ENCODE measurements at regions not wholly inside any gene's neighbourhood (a gene's known extent, or its start where the extent isn't known, plus 50 kb on each side); places are given as distances from the start of the nearest gene placed in this dataset.

- no peak overlapping the region for H4K91ac ChIP-seq (ENCODE audit: low read depth, low read length)
- no peak overlapping the region for H3K9ac ChIP-seq (ENCODE audit: low read length)
- no peak overlapping the region for H3K23ac ChIP-seq (ENCODE audit: low read length)
- H3K79me2 ChIP-seq (ENCODE audit: control insufficient read depth, insufficient read depth, low read length, poor library complexity) = no peaks in the 10 kb centered on the region
- H3K9me3 ChIP-seq (ENCODE audit: insufficient read depth, low read depth, low read length) = no peaks in the 10 kb centered on the region
- H3K14ac ChIP-seq (ENCODE audit: low read length) = no peak overlapping the region
- H2AFZ ChIP-seq (ENCODE audit: insufficient read depth, low read length, poor library complexity) = no peak overlapping the region
- H4K8ac ChIP-seq (ENCODE audit: low read depth, low read length) = no peak overlapping the region
- no peak overlapping the region for H3K27ac ChIP-seq (ENCODE audit: low read depth, low read length)
- H3K36me3 ChIP-seq (ENCODE audit: control insufficient read depth in 1 of 2, insufficient read depth in 2 of 2, low read length in 2 of 2) = no peaks in the 10 kb centered on the region
- no peak overlapping the region for H3K4me3 ChIP-seq (ENCODE audit: low read depth, low read length)
- no peak overlapping the region for H2BK120ac ChIP-seq (ENCODE audit: insufficient read depth, low read length, poor library complexity)
- H2BK12ac ChIP-seq (ENCODE audit: low read length) = no peak overlapping the region
- no peak overlapping the region for H2AK5ac ChIP-seq (ENCODE audit: low read length)
- H3K79me1 ChIP-seq (ENCODE audit: low read length) = no peaks in the 10 kb centered on the region
- no CpG with 5 or more reads among the region's 1 CpG for WGBS (ENCODE audit: extremely low coverage, insufficient coverage, insufficient read length)
- no peak overlapping the region for H2BK5ac ChIP-seq (ENCODE audit: low read depth, low read length, poor library complexity)
- no peaks in the 10 kb centered on the region for H3K27me3 ChIP-seq (ENCODE audit: insufficient read depth, low read length)
- no peak for DNase-seq
- no peak overlapping the region for H3K4me2 ChIP-seq (ENCODE audit: low read length)
- H4K12ac ChIP-seq (ENCODE audit: low read depth, low read length) = no peak overlapping the region
- H3K18ac ChIP-seq (ENCODE audit: low read length) = no peak overlapping the region
- H3K4me1 ChIP-seq (ENCODE audit: control insufficient read depth in 1 of 2, insufficient read depth in 2 of 2, low read length in 2 of 2) = no peaks in the 10 kb centered on the region
- no peak overlapping the region for H3K4ac ChIP-seq (ENCODE audit: low read depth, low read length)
These were observed 79.6 kb upstream of the GRB10 start for GRCh38 chr7:50862302-50862701.

GRCh38 chr7:50860598-50860997 lies 77.9 kb upstream of the GRB10 start:
- Histone ChIP-seq H4K12ac (ENCODE audit: low read depth, low read length) (no peak overlapping the region), H3K4ac (ENCODE audit: low read depth, low read length) (no peak overlapping the region), H2AK5ac (ENCODE audit: low read length) (no peak overlapping the region), H3K79me2 (ENCODE audit: control insufficient read depth, insufficient read depth, low read length, poor library complexity) (no peaks in the 10 kb centered on the region), H3K23ac (ENCODE audit: low read length) (no peak overlapping the region), H3K4me3 (ENCODE audit: low read depth, low read length) (no peak overlapping the region), H3K9ac (ENCODE audit: low read length) (no peak overlapping the region), H4K91ac (ENCODE audit: low read depth, low read length) (no peak overlapping the region), H2BK12ac (ENCODE audit: low read length) (no peak overlapping the region), H3K4me2 (ENCODE audit: low read length) (no peak overlapping the region), H3K27me3 (ENCODE audit: insufficient read depth, low read length) (no peaks in the 10 kb centered on the region), H3K9me3 (ENCODE audit: insufficient read depth, low read depth, low read length) (no peaks in the 10 kb centered on the region), H3K18ac (ENCODE audit: low read length) (no peak overlapping the region), H3K36me3 (ENCODE audit: control insufficient read depth in 1 of 2, insufficient read depth in 2 of 2, low read length in 2 of 2) (no peaks in the 10 kb centered on the region), H3K14ac (ENCODE audit: low read length) (no peak overlapping the region), H3K27ac (ENCODE audit: low read depth, low read length) (no peak overlapping the region), H2BK5ac (ENCODE audit: low read depth, low read length, poor library complexity) (no peak overlapping the region), H3K79me1 (ENCODE audit: low read length) (no peaks in the 10 kb centered on the region), H2AFZ (ENCODE audit: insufficient read depth, low read length, poor library complexity) (no peak overlapping the region), H4K8ac (ENCODE audit: low read depth, low read length) (no peak overlapping the region), H2BK120ac (ENCODE audit: insufficient read depth, low read length, poor library complexity) (no peak overlapping the region), H3K4me1 (ENCODE audit: control insufficient read depth in 1 of 2, insufficient read depth in 2 of 2, low read length in 2 of 2) (no peaks in the 10 kb centered on the region)
- DNase-seq = no peak
- no CpG with 5 or more reads among the region's 2 CpGs for WGBS (ENCODE audit: extremely low coverage, insufficient coverage, insufficient read length)

GRCh38 chr7:50860174-50860573 lies 77.5 kb upstream of the GRB10 start:
- no CpG with 5 or more reads among the region's 5 CpGs for WGBS (ENCODE audit: extremely low coverage, insufficient coverage, insufficient read length)
- Histone ChIP-seq H4K12ac (ENCODE audit: low read depth, low read length) (no peak overlapping the region), H3K27me3 (ENCODE audit: insufficient read depth, low read length) (no peaks in the 10 kb centered on the region), H3K79me2 (ENCODE audit: control insufficient read depth, insufficient read depth, low read length, poor library complexity) (no peaks in the 10 kb centered on the region), H2BK120ac (ENCODE audit: insufficient read depth, low read length, poor library complexity) (no peak overlapping the region), H2AFZ (ENCODE audit: insufficient read depth, low read length, poor library complexity) (no peak overlapping the region), H2BK5ac (ENCODE audit: low read depth, low read length, poor library complexity) (no peak overlapping the region), H3K79me1 (ENCODE audit: low read length) (no peaks in the 10 kb centered on the region), H2BK12ac (ENCODE audit: low read length) (no peak overlapping the region), H3K4me3 (ENCODE audit: low read depth, low read length) (no peak overlapping the region), H2AK5ac (ENCODE audit: low read length) (no peak overlapping the region), H3K4me2 (ENCODE audit: low read length) (no peak overlapping the region), H3K9ac (ENCODE audit: low read length) (no peak overlapping the region), H3K14ac (ENCODE audit: low read length) (no peak overlapping the region), H3K36me3 (ENCODE audit: control insufficient read depth in 1 of 2, insufficient read depth in 2 of 2, low read length in 2 of 2) (no peaks in the 10 kb centered on the region), H3K18ac (ENCODE audit: low read length) (no peak overlapping the region), H3K9me3 (ENCODE audit: insufficient read depth, low read depth, low read length) (no peaks in the 10 kb centered on the region), H4K91ac (ENCODE audit: low read depth, low read length) (no peak overlapping the region), H3K4me1 (ENCODE audit: control insufficient read depth in 1 of 2, insufficient read depth in 2 of 2, low read length in 2 of 2) (no peaks in the 10 kb centered on the region), H3K23ac (ENCODE audit: low read length) (no peak overlapping the region), H3K4ac (ENCODE audit: low read depth, low read length) (no peak overlapping the region), H3K27ac (ENCODE audit: low read depth, low read length) (no peak overlapping the region), H4K8ac (ENCODE audit: low read depth, low read length) (no peak overlapping the region)
- DNase-seq = no peak

- Histone ChIP-seq H3K9ac (ENCODE audit: low read length) (no peak overlapping the region), H4K91ac (ENCODE audit: low read depth, low read length) (no peak overlapping the region), H3K79me2 (ENCODE audit: control insufficient read depth, insufficient read depth, low read length, poor library complexity) (no peaks in the 10 kb centered on the region), H3K4ac (ENCODE audit: low read depth, low read length) (no peak overlapping the region), H2BK120ac (ENCODE audit: insufficient read depth, low read length, poor library complexity) (no peak overlapping the region), H3K79me1 (ENCODE audit: low read length) (no peaks in the 10 kb centered on the region), H3K14ac (ENCODE audit: low read length) (no peak overlapping the region), H3K4me2 (ENCODE audit: low read length) (no peak overlapping the region), H2BK5ac (ENCODE audit: low read depth, low read length, poor library complexity) (no peak overlapping the region), H3K23ac (ENCODE audit: low read length) (no peak overlapping the region), H3K27ac (ENCODE audit: low read depth, low read length) (no peak overlapping the region), H3K27me3 (ENCODE audit: insufficient read depth, low read length) (no peaks in the 10 kb centered on the region), H3K4me1 (ENCODE audit: control insufficient read depth in 1 of 2, insufficient read depth in 2 of 2, low read length in 2 of 2) (peaks cover 0 to 2% of the 10 kb centered on the region in 2 experiments), H4K8ac (ENCODE audit: low read depth, low read length) (no peak overlapping the region), H2AK5ac (ENCODE audit: low read length) (no peak overlapping the region), H3K4me3 (ENCODE audit: low read depth, low read length) (no peak overlapping the region), H4K12ac (ENCODE audit: low read depth, low read length) (no peak overlapping the region), H2BK12ac (ENCODE audit: low read length) (no peak overlapping the region), H3K9me3 (ENCODE audit: insufficient read depth, low read depth, low read length) (peaks cover 3% of the 10 kb centered on the region), H3K18ac (ENCODE audit: low read length) (no peak overlapping the region), H2AFZ (ENCODE audit: insufficient read depth, low read length, poor library complexity) (no peak overlapping the region), H3K36me3 (ENCODE audit: control insufficient read depth in 1 of 2, insufficient read depth in 2 of 2, low read length in 2 of 2) (no peaks in the 10 kb centered on the region)
- no CpG with 5 or more reads among the region's 4 CpGs for WGBS (ENCODE audit: extremely low coverage, insufficient coverage, insufficient read length)
- DNase-seq = no peak
These were observed 76.0 kb upstream of the GRB10 start for GRCh38 chr7:50858528-50859245.
